ENCODE measurements at regions not wholly inside any gene's neighbourhood (a gene's known extent, or its start where the extent isn't known, plus 50 kb on each side); places are given as distances from the start of the nearest gene placed in this dataset.

DNA sequence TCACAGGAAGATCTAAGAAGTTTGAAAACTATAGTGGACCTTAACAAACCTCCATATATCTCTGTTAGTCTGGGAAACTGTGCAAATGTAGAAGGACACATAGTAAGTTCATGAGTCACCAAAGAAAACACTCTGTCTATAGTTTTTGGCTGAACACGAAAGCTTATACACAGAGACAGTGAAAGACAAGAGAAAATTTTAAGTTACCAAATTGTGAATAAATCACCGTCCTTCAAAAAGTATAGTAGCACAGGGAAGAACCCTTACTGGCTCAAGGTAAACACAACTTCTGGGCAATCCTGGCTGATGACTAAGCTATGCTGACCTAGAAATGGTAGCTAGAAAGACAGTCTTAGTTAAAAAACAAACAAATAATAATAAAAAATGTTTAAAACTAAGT is 1057.9 kb downstream of the AMY1C start:
- no peaks in the 10 kb centered on the region for H3K4me1 ChIP-seq
- DNase-seq (ENCODE audit: low spot score in 2 of 2) = no peak
- TF ChIP-seq, protein P1, sequence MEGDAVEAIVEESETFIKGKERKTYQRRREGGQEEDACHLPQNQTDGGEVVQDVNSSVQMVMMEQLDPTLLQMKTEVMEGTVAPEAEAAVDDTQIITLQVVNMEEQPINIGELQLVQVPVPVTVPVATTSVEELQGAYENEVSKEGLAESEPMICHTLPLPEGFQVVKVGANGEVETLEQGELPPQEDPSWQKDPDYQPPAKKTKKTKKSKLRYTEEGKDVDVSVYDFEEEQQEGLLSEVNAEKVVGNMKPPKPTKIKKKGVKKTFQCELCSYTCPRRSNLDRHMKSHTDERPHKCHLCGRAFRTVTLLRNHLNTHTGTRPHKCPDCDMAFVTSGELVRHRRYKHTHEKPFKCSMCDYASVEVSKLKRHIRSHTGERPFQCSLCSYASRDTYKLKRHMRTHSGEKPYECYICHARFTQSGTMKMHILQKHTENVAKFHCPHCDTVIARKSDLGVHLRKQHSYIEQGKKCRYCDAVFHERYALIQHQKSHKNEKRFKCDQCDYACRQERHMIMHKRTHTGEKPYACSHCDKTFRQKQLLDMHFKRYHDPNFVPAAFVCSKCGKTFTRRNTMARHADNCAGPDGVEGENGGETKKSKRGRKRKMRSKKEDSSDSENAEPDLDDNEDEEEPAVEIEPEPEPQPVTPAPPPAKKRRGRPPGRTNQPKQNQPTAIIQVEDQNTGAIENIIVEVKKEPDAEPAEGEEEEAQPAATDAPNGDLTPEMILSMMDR (IDR thresholded peaks at IDR 0.05) = no peak
- intact Hi-C loops (cut with DNase I) = no loop called here
- no peak overlapping the region for H3K4me3 ChIP-seq
- no peaks in the 10 kb centered on the region for H3K36me3 ChIP-seq
- H3K27me3 ChIP-seq = no peaks in the 10 kb centered on the region
- H3K27ac ChIP-seq = no peak overlapping the region
- H3K9me3 ChIP-seq = no peaks in the 10 kb centered on the region

DNA sequence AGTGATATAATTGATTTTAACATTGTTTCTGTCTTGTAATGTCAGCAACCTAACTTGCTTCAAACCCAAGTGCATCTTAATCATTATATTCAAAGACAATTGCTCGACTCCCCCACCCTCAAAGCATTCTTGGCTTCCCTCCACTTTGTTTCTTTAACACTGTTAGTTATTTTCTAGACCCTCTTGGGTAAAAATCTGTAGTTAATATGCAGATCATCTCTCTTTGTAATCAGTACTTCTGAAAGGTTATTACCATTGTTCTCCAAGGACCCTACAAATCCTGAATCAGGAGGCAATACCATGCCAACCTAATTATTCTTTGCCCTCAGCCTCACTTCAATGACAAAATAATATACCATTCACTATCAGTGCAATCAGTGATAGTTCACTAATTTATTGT is 1075.7 kb downstream of the AMY1C start:
- Histone ChIP-seq H3K27me3 (no peaks in the 10 kb centered on the region), H3K27ac (no peak overlapping the region), H3K4me3 (no peak overlapping the region), H3K36me3 (no peaks in the 10 kb centered on the region), H3K9me3 (no peaks in the 10 kb centered on the region), H3K4me1 (no peaks in the 10 kb centered on the region)
- intact Hi-C loops (cut with DNase I) = no loop called here
- no peak for DNase-seq (ENCODE audit: low spot score in 2 of 2)
- TF ChIP-seq, protein P1 (IDR thresholded peaks at IDR 0.05) = no peak

DNA sequence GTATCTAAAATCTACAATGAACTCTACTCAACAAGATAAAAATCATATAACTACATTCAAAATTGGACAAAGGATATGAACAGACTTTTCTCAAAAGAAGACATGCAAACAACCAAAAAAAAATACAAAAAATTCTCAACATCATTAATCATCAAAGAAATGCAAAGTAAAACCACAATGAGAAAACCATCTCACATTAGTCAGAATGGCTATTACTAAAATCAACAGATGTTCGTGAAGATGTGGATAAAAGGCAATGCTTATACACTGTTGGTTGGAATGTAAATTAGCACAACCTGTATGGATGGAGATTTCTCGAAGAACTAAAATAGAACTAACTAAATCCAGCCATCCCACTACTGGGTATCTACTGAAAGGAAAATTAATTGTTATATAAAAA is 1080.8 kb downstream of the AMY1C start:
- intact Hi-C loops (cut with DNase I) = no loop called here
- no peak overlapping the region for H3K27ac ChIP-seq
- H3K4me3 ChIP-seq = no peak overlapping the region
- H3K27me3 ChIP-seq = no peaks in the 10 kb centered on the region
- DNase-seq (ENCODE audit: low spot score in 2 of 2) = no peak
- no peaks in the 10 kb centered on the region for H3K9me3 ChIP-seq
- TF ChIP-seq, protein P1 (IDR thresholded peaks at IDR 0.05) = no peak
- H3K4me1 ChIP-seq = no peaks in the 10 kb centered on the region
- no peaks in the 10 kb centered on the region for H3K36me3 ChIP-seq

DNA sequence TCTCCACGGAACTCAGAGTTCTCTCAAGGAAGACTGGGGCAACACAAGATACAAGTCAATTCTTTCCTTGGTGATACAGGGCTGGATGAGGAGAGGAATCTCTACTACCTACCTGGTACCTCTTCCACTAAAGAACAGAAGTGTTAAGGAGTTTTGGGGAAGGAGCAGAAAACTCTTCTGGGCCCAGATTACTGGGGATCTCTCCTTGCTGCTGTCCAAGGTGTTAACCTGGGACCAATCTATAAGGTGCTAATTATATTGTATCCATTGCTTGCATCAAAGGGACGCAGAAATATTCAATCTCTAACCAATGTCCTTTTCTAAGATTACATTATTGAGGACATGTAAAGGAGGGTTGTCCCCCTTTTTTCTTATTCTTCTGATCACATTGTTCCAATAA is 1102.5 kb downstream of the AMY1C start:
- no peaks in the 10 kb centered on the region for H3K27me3 ChIP-seq
- no peaks in the 10 kb centered on the region for H3K36me3 ChIP-seq
- H3K27ac ChIP-seq = no peak overlapping the region
- H3K9me3 ChIP-seq = no peaks in the 10 kb centered on the region
- H3K4me1 ChIP-seq = no peaks in the 10 kb centered on the region
- no peak overlapping the region for H3K4me3 ChIP-seq
- DNase-seq (ENCODE audit: low spot score in 2 of 2) = no peak
- intact Hi-C loops (cut with DNase I) = no loop called here
- TF ChIP-seq, protein P1 (IDR thresholded peaks at IDR 0.05) = no peak

DNA sequence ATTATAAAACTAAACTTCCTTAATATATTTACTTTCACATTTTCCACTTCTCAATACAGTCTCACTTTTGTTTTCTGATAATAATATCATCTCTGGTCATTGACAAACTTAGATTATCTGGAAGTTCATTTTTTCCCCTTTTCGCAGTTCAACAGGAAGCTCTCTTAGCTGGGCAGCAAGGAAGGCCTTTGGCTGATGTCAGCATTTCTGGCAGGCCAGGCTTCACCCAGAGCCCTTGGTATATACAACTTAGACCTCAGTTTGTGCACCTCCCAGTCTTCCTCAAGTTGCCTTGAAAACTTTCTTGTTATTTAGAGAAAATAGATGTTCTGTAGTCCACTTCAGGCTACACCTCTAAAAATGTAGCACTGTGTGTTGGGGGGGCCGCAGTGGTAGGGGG is 1103.6 kb downstream of the AMY1C start:
- no peaks in the 10 kb centered on the region for H3K4me1 ChIP-seq
- no peaks in the 10 kb centered on the region for H3K9me3 ChIP-seq
- H3K27ac ChIP-seq = no peak overlapping the region
- TF ChIP-seq, protein P1 (IDR thresholded peaks at IDR 0.05) = no peak
- no peak for DNase-seq (ENCODE audit: low spot score in 2 of 2)
- H3K4me3 ChIP-seq = no peak overlapping the region
- H3K36me3 ChIP-seq = no peaks in the 10 kb centered on the region
- no peaks in the 10 kb centered on the region for H3K27me3 ChIP-seq
- intact Hi-C loops (cut with DNase I) = no loop called here

DNA sequence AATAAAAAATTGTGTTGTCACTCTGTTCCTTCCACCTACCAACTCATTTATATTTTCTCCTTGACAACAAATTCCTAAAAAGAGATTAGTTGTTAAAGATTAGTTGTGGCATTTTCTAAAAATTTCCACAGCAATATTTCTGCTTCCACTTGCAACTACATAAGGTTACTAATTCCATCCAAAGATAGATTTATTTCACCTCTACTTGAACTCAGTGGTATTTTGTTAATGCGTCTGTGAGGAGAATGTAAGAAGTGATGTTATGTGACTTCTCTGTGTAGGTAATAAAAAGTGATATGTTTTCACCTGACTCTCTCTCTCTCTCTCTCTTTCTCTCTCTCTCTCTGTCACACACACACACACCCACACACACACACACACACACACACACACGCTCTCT is 1104.8 kb downstream of the AMY1C start:
- H3K9me3 ChIP-seq = no peaks in the 10 kb centered on the region
- TF ChIP-seq, protein P1 (IDR thresholded peaks at IDR 0.05) = no peak
- H3K36me3 ChIP-seq = no peaks in the 10 kb centered on the region
- DNase-seq (ENCODE audit: low spot score in 2 of 2) = no peak
- no peak overlapping the region for H3K27ac ChIP-seq
- no peaks in the 10 kb centered on the region for H3K4me1 ChIP-seq
- no peaks in the 10 kb centered on the region for H3K27me3 ChIP-seq
- H3K4me3 ChIP-seq = no peak overlapping the region
- intact Hi-C loops (cut with DNase I) = no loop called here
